Cardiac fibroblast (primary cell): ENCODE measurements at regions not wholly inside any gene's neighbourhood (a gene's known extent, or its start where the extent isn't known, plus 50 kb on each side); places are given as distances from the start of the nearest gene placed in this dataset.

Experiments used
- DNase-seq, 2 donors: peaks; one replicate each; pipeline versions ENCODE4 v3.0.0 to v3.0.0-alpha.2; 2010; ENCODE audit warnings: low read depth in 2 of 2
- H3K4me3 ChIP-seq, 2 donors: replicated peaks in 1 of 2; 1 replicate in 1 of 2; 2 replicates in 1 of 2; pipeline ENCODE4 v1.5.1; 2011; ENCODE audit warnings: low read depth in 2 of 2, low read length in 2 of 2, mild to moderate bottlenecking in 2 of 2, moderate library complexity in 1 of 2
- CTCF ChIP-seq: IDR thresholded peaks from one replicate; pipeline ENCODE4 v1.5.1; 2011; ENCODE audit warnings: low read depth, mild to moderate bottlenecking, low read length, inconsistent platforms

DNA sequence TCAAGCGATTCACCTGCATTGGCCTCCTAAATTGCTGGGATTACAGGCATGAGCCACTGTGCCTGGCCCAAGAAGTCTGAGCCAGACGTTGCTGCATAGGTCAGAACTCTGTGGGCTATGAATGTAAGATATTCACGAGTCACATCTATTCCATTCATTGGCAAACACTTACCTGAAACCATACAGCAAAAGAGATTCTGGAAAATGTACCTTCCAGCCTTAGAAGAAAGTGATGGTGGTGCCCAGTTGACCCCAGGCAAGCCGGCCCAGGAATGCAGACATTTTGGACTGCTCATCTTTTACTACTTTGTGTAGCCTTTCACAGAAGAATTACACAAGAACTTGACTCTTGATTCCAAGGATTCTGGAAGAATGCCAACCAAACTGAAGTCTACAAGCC, 135.6 kb upstream of the N4BP1 start:
- no peak for TF ChIP-seq CTCF
- no peak overlapping the region for H3K4me3 ChIP-seq
- DNase-seq, result no peak

GRCh38 chr16:48740964-48741363, 131.0 kb upstream of the N4BP1 start:
- no peak for DNase-seq
- TF ChIP-seq CTCF, result no peak
- no peak overlapping the region for H3K4me3 ChIP-seq

DNA sequence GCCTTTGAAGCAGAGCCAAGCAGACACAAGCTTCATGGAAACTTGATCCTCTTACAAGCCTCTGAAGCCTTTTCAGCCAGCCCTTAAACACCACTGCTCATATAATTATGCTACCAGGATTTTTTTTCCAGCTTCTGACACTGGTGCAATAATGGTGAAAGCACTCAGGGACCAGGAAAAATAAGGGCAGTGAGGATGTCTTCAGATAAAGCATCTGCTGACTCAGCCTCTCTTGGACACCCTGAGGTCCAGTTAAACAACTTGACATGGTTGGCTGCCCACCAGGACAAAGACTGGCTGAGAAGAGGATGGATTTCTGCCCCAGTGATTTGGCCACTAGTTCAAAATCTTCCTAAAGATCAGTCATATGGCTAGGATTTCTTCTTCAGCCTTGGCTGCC, 124.2 kb upstream of the N4BP1 start:
- DNase-seq, result no peak
- H3K4me3 ChIP-seq, result no peak overlapping the region
- no peak for TF ChIP-seq CTCF

GRCh38 chr16:48704710-48705109, 94.7 kb upstream of the N4BP1 start:
- no peak for DNase-seq
- TF ChIP-seq CTCF, result no peak
- H3K4me3 ChIP-seq, result no peak overlapping the region

DNA sequence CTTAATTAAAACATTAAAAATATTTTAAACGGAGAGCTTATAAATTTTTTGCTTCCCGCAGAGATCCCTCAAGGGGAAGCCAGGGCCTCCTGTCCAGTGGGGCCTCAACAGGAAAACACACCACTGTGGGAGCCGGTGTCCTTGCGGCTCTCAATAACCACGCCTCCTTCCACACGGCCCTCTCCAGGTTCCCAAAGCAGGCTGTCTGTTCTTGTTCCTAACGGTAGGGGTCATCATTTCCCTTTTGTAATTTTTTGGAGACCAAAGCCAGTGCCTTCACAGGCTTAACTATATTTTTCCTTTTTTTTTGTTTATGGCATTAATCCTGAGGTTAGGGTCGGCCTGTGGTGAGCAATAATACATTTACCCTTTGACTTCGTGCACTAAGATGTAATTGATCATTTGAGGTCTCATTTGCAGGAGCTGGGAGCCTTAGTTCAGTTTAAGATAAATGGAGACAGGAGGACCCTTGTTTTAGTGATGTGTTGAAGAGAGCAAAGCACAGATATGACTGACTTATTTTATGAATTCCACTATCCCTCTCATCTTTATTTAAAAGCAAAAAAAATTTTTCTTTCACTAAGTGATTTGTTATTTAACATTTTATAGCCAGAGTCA, 77.5 kb upstream of the N4BP1 start:
- peak; percentile 78 to 79 for DNase-seq
- no peak overlapping the region for H3K4me3 ChIP-seq
- peak; percentile 74 for TF ChIP-seq CTCF

- H3K4me3 ChIP-seq, result no peak overlapping the region
- no peak for DNase-seq
- TF ChIP-seq CTCF, result no peak
Measured at GRCh38 chr16:48684148-48684547, 74.2 kb upstream of the N4BP1 start.

DNA sequence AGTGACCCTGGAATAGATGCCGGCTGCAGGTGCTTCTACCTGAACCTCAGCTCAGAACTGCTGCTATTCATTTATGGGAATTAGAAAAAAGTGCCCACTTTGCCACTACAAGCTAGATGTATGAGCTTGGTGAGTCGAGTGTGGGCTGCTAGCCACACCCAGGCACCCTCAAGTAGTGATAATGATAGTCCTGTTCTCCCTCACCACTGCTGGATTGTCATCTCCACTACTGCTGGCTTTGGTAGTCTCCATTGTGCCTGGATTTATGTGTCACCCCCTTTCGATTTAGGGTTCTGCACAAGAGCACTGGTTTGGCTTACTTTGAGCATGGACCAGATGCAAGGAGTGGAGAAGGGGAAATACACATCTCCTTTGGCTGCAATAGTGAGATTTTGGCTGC, 73.0 kb upstream of the N4BP1 start:
- no peak for TF ChIP-seq CTCF
- no peak overlapping the region for H3K4me3 ChIP-seq
- no peak for DNase-seq
